SU-DHL-6 (cell line): ENCODE measurements at regions not wholly inside any gene's neighbourhood (a gene's known extent, or its start where the extent isn't known, plus 50 kb on each side); places are given as distances from the start of the nearest gene placed in this dataset.

Experiments
- CTCF ChIP-seq: fragments of 200-600 bp; sonication (generic); IDR thresholded peaks from one replicate; pipeline ENCODE4 v1.5.1; 2017; ENCODE audit warnings: antibody characterized with exemption, mild to moderate bottlenecking, low read length, moderate library complexity; ENCODE audit not compliant: insufficient read depth, poor library complexity, severe bottlenecking
- EZH2phosphoT487 ChIP-seq: fragments of 200-600 bp; sonication (generic), shearing (Covaris generic); conservative IDR thresholded peaks from 2 replicates; pipeline ENCODE4 v1.6.1; 2018; ENCODE audit warnings: mild to moderate bottlenecking, antibody characterized with exemption, low read length, moderate library complexity, mixed read lengths

- TF ChIP-seq CTCF (no peak), EZH2phosphoT487 (no peak)
Observed at GRCh38 chrX:16431266-16431665, 218.7 kb upstream of the S100G start.
